Natural killer cell (primary cell): ENCODE measurements at regions not wholly inside any gene's neighbourhood (a gene's known extent, or its start where the extent isn't known, plus 50 kb on each side); places are given as distances from the start of the nearest gene placed in this dataset.
"Not testable (repeated sequence)": the region's sequence is repeated elsewhere in the genome, so short reads cannot be mapped to it uniquely, and the experiment has no call there.

Experiments
- ATAC-seq, 3 donors: fragments of 150-1000 bp in 2 of 3; fragments of 200-7000 bp in 1 of 3; cut with Tn5 transposase; 1 replicate in 1 of 3; 2 replicates in 2 of 3; pipeline ENCODE4 v1.10.0; 2021; ENCODE audit warnings: mild to moderate bottlenecking in 2 of 3, moderate library complexity in 2 of 3
- DNase-seq, 2 donors: peaks; one replicate each; pipeline versions ENCODE4 v3.0.0 to v3.0.0-alpha.2; 2013 to 2021; ENCODE audit warnings: mixed read lengths in 1 of 2
- H3K27ac ChIP-seq: one replicate; pipeline ENCODE4 v1.5.1; 2013; ENCODE audit warnings: mild to moderate bottlenecking, low read length
- H3K27me3 ChIP-seq: one replicate; pipeline ENCODE4 v1.6.1; 2013; ENCODE audit warnings: low read length; ENCODE audit not compliant: control insufficient read depth, insufficient read depth
- H3K36me3 ChIP-seq: one replicate; pipeline ENCODE4 v1.6.1; 2013; ENCODE audit warnings: low read length; ENCODE audit not compliant: control insufficient read depth, insufficient read depth
- H3K4me1 ChIP-seq: one replicate; pipeline ENCODE4 v1.6.1; 2013; ENCODE audit warnings: low read length; ENCODE audit not compliant: control insufficient read depth, insufficient read depth
- H3K4me3 ChIP-seq: one replicate; pipeline ENCODE4 v1.5.1; 2013; ENCODE audit warnings: low read length
- H3K9me3 ChIP-seq: one replicate; pipeline ENCODE4 v1.6.1; 2013; ENCODE audit warnings: low read length; ENCODE audit not compliant: control insufficient read depth, insufficient read depth
- H3K27ac Mint-ChIP-seq, 2 donors: one replicate each; pipeline ENCODE4 v1.8.0; 2022; ENCODE audit warnings: mild to moderate bottlenecking in 2 of 2, mixed read lengths in 2 of 2, moderate library complexity in 1 of 2
- H3K27me3 Mint-ChIP-seq, 2 donors: one replicate each; pipeline ENCODE4 v1.8.0; 2022; ENCODE audit warnings: low read depth in 2 of 2, mixed read lengths in 2 of 2
- H3K36me3 Mint-ChIP-seq: one replicate; pipeline ENCODE4 v1.8.0; 2022; ENCODE audit warnings: mixed read lengths
- H3K4me1 Mint-ChIP-seq, 2 donors: one replicate each; pipeline ENCODE4 v1.8.0; 2022; ENCODE audit warnings: mixed read lengths in 2 of 2
- H3K4me3 Mint-ChIP-seq: one replicate; pipeline ENCODE4 v1.8.0; 2022; ENCODE audit warnings: mild to moderate bottlenecking, moderate library complexity, mixed read lengths
- H3K9me3 Mint-ChIP-seq, 2 donors: one replicate each; pipeline ENCODE4 v1.8.0; 2022; ENCODE audit warnings: mixed read lengths in 2 of 2
- WGBS: methylation state at CpG from one replicate; pipeline ENCODE4 v1.1.7; 2013; ENCODE audit warnings: missing lambda C conversion rate; ENCODE audit not compliant: insufficient coverage; 5-methylcytosine and 5-hydroxymethylcytosine counted together
- intact Hi-C: fragments of 100-400 bp; cut with micrococcal nuclease; formaldehyde crosslinking; loops from one replicate; pipeline ENCODE4 v1.14.2; 2022
- TF ChIP-seq, protein P1 (sequence below): fragments of 200-600 bp; IDR thresholded peaks from one replicate; pipeline ENCODE4 v1.8.0; 2022; ENCODE audit warnings: antibody characterized with exemption

DNA sequence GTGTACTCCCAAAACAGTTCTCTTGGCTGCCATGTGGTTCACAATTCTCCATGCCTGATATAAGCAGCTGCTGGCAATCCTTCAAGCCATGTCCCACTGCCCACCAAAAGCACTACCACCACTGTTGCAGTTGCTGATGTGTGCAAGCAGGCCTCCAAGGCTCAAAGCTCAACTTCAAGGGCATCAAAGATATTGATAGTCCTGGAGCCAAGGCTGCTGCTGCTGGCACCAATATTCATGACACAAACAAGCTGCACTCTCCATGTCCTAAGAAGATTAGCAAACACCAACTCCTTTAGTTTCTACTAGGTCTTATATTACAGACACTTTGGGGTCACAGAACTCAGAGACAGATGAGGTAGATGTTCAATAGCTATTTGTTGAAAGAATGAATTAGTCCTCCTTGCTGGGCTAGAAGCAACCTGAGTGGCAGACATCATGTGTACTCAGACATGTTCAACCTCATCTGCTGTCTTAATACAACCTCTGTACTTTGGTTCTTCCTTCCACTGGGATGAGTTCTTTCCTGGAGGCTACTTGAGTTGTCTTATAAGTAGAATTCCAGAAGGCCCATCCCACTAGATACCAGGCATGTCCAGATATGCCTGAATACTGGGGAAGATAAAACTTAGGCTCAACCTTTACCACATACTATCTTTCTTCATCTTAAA is 104.5 kb upstream of the UGP2 start:
- no peak overlapping the region for H3K27ac ChIP-seq
- no peaks in the 10 kb centered on the region for H3K4me1 Mint-ChIP-seq

DNA sequence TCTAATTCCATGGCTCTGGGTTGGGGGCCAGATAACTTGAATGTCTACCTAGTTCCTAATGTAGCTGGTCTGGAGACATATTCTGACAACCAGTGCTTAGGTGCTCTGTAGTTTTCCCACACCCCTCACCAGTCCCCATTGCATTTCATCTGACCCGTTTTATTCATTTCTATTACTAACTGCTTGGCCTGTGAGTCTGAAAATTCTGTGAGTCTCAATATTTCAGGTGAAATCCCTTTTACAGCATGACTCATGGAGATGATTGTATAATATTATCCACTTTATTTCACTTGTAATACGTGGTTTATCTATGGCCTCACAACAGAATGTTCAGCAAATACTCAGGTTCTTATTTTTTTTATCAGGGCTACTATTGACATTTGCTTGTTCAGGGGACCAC is 103.7 kb upstream of the UGP2 start:
- TF ChIP-seq, protein P1, sequence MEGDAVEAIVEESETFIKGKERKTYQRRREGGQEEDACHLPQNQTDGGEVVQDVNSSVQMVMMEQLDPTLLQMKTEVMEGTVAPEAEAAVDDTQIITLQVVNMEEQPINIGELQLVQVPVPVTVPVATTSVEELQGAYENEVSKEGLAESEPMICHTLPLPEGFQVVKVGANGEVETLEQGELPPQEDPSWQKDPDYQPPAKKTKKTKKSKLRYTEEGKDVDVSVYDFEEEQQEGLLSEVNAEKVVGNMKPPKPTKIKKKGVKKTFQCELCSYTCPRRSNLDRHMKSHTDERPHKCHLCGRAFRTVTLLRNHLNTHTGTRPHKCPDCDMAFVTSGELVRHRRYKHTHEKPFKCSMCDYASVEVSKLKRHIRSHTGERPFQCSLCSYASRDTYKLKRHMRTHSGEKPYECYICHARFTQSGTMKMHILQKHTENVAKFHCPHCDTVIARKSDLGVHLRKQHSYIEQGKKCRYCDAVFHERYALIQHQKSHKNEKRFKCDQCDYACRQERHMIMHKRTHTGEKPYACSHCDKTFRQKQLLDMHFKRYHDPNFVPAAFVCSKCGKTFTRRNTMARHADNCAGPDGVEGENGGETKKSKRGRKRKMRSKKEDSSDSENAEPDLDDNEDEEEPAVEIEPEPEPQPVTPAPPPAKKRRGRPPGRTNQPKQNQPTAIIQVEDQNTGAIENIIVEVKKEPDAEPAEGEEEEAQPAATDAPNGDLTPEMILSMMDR, result no peak
- Mint-ChIP-seq H3K4me1 (no peaks in the 10 kb centered on the region), H3K27me3 (peaks cover 16 to 17% of the 10 kb centered on the region in 2 donors), H3K36me3 (no peaks in the 10 kb centered on the region), H3K4me3 (no peak overlapping the region), H3K9me3 (no peaks in the 10 kb centered on the region), H3K27ac (no peak overlapping the region)
- intact Hi-C loops, result no loop called here
- DNase-seq (no peak), ATAC-seq (no peak)
- H3K36me3 ChIP-seq, result no peaks in the 10 kb centered on the region
- no peaks in the 10 kb centered on the region for H3K4me1 ChIP-seq
- no peak overlapping the region for H3K4me3 ChIP-seq
- H3K27me3 ChIP-seq, result no peaks in the 10 kb centered on the region
- 73% methylated on average over 2 of the region's 2 CpGs for WGBS
- no peaks in the 10 kb centered on the region for H3K9me3 ChIP-seq
- no peak overlapping the region for H3K27ac ChIP-seq

More for the DNA sequence above, 104.5 kb upstream of the UGP2 start:
- Histone ChIP-seq H3K27me3 (no peaks in the 10 kb centered on the region), H3K4me1 (no peaks in the 10 kb centered on the region), H3K4me3 (no peak overlapping the region), H3K36me3 (no peaks in the 10 kb centered on the region), H3K9me3 (no peaks in the 10 kb centered on the region)
- TF ChIP-seq, protein P1, result no peak
- Mint-ChIP-seq H3K27me3 (peaks cover 14 to 19% of the 10 kb centered on the region in 2 donors), H3K36me3 (no peaks in the 10 kb centered on the region), H3K4me3 (no peak overlapping the region), H3K9me3 (no peaks in the 10 kb centered on the region), H3K27ac (no peak overlapping the region)
- no peak for DNase-seq
- ATAC-seq, result no peak
- intact Hi-C loops, result no loop called here

DNA sequence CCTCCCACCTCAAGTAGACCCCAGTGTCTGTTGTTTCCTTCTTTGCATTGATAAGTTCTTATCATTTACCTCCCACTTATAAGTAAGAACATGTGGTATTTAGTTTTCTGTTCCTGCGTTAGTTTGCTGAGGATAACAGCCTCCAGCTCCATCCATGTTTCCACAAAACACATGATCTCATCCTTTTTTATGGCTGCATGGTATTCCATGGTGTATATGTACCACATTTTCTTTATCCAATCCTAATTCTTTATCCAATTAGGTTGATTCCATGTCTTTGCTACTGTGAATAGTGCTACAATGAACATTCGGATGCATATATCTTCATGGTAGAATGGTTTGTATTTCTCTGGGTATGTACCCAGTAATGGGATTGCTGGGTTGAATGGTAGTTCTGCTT is 102.5 kb upstream of the UGP2 start:
- intact Hi-C loops, H3K27ac ChIP-seq, H3K9me3 Mint-ChIP-seq, H3K27ac Mint-ChIP-seq, H3K4me1 Mint-ChIP-seq, H3K9me3 ChIP-seq, ATAC-seq, H3K4me3 Mint-ChIP-seq, H3K36me3 Mint-ChIP-seq, H3K36me3 ChIP-seq, H3K27me3 ChIP-seq, H3K4me3 ChIP-seq, DNase-seq, H3K4me1 ChIP-seq: not testable (repeated sequence)
- WGBS, result 91% methylated on average over 1 of the region's 2 CpGs
- peaks cover 19 to 23% of the 10 kb centered on the region in 2 donors for H3K27me3 Mint-ChIP-seq

DNA sequence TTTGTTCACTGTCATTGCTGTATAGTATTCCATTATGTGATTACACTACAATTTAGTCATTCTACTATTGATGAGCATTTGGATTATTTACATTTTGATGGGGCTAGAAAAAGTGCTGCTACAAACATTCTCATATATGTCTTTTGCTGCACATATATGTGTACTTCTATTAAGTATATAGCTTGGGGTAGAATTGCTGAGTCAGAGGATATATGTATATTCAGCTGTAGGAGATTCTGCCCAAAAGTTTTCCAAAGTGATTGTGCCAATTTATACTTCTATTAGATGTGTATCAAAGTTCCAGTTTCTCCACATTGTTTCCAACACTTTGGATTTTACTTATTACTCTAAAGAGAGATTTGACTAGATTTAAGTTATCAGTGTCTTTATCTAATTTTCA is 101.7 kb upstream of the UGP2 start:
- H3K4me3 Mint-ChIP-seq, result no peak overlapping the region
- H3K27ac ChIP-seq, result no peak overlapping the region
- no peaks in the 10 kb centered on the region for H3K36me3 Mint-ChIP-seq
- no peaks in the 10 kb centered on the region for H3K4me1 ChIP-seq
- ATAC-seq, result no peak
- H3K4me3 ChIP-seq, result no peak overlapping the region
- no peaks in the 10 kb centered on the region for H3K27me3 ChIP-seq
- H3K27me3 Mint-ChIP-seq, result peaks cover 16 to 23% of the 10 kb centered on the region in 2 donors
- no peak for DNase-seq
- no peaks in the 10 kb centered on the region for H3K4me1 Mint-ChIP-seq
- no peaks in the 10 kb centered on the region for H3K9me3 Mint-ChIP-seq
- no peak overlapping the region for H3K27ac Mint-ChIP-seq
- H3K9me3 ChIP-seq, result no peaks in the 10 kb centered on the region
- H3K36me3 ChIP-seq, result no peaks in the 10 kb centered on the region
- intact Hi-C loops, result no loop called here
- TF ChIP-seq, protein P1, result no peak
